HG02571 (cell line): ENCODE measurements at regions not wholly inside any gene's neighbourhood (a gene's known extent, or its start where the extent isn't known, plus 50 kb on each side); places are given as distances from the start of the nearest gene placed in this dataset.
A peak's percentile ranks its signal among the peaks of the same experiment; 100 is the strongest.
"Not testable (repeated sequence)": the region's sequence is repeated elsewhere in the genome, so short reads cannot be mapped to it uniquely, and the experiment has no call there.

Experiments used
- ATAC-seq: cut with Tn5 transposase; IDR thresholded peaks from one replicate; pipeline ENCODE4 v1.9.1; 2021; ENCODE audit warnings: mild to moderate bottlenecking, moderate library complexity; ENCODE audit not compliant: unreplicated experiment

DNA sequence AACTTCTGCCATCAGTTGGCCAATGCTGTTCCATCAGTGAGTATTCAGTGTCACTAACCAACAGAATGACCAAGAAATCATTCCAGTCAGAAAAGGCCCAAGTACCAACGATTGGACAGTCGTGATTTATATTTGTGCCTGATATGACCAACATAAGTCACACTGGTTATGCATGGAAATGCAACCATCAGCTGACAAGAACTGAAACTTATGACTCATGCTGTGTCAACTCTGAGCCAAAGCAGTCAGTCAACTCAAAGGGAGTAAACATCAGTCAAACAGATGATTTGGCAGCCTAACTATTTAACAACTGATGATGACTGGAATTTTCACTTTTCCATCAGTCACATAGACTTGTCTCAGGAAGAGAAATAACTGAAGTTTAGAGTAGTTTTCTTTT, 142.4 kb downstream of the ANXA2 start:
- peak; percentile 92 for ATAC-seq

DNA sequence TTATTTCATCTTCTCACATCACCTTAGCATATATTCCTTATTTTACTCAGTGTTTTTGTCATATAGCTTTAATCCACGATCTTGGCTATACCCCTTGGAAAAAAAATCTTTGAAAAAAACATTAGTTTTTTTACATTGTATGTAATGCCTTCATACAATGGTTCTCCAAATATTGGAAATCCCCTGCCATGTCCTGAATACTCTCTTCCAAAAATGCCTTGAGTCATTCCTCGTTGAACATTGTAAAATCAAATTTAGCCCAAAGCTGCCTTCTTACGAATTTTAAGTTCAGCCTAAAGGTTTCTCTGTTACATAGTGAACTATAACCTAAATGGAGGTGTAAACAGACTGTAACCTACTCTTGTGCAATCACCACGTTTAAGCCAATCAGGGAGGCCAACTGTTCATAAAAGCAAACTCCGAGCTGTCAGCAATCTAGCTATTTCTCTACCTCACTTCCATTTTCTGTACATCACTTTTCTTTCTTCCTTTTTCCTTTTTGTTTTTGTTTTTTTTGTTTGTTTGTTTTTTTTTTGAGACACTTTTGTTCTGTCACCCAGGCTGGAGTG, 140.1 kb downstream of the ANXA2 start:
- ATAC-seq = no peak

DNA sequence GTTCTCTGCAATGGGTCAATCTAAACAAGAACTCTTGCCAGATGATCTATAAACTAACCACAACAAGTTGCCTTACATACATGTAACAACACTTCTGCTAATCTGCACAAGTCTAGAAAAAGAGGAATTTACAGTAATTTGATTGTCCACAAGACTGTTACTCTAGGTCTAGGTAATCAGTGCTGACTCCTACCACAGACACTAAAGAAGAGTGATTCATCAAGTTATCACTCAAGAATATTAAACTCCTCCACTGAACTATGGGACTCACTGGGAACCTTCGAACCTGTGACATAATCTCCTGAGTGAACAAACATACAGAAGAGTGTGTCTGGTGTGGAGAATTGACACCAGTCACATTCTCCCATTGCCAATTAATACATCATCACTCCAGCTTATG, 138.3 kb downstream of the ANXA2 start:
- ATAC-seq = no peak

DNA sequence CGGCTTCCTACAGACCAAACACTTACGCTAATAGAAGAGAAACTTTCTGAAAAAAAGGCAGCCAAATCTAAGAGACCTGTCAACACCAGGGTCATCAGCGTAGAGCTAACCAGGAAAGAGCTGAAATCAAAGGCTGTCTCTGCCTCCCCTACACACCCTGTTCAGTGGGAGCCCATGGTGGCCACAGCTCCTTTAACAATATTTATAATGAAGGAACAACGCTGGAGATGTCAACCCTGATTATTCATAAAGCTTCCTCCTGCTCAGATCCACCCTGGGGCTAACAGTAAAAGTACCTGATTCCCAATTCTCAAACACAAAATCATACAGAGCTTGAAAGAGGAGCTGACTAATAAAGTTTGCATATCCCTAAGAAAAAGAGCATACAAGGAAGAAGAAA, 133.7 kb downstream of the ANXA2 start:
- no peak for ATAC-seq

DNA sequence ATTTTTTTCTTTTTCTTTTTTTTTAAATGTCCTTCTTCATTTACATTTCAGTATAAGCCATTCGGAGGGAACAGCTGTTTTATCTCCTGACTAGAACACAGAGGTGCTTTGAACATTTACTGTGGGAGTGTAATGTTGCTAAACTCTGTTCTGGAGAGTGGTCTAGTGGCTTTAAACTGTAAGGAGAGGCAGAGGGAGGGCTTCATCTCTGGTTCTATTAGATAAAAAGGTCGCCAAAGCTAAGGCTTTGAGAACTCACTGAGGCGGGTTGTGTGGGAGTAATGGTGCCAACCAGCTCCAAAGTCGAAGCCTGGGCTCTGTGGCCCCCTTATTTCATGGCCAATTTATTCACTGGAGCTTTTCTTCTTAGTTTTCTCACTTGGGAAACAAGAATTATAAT, 133.2 kb downstream of the ANXA2 start:
- no peak for ATAC-seq

DNA sequence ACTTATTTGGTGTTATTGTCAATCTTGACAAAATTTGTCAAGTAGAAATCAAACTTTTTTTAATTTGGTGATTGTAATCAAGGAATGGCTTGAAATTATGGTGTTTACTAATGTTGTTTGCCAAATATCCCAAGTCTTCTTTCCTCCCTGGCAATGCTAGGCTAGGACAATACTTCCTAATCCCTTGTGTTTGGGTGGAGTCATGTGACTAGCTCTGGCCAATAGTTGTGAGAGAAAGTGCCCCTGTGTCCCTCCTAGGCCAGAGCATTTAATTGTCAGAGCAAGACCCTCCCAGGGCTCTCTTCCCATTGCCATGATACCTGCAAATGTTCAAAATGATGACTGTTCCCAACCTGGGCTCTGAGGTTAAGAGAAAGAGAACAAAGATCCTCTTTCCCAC, 132.7 kb downstream of the ANXA2 start:
- ATAC-seq = no peak

DNA sequence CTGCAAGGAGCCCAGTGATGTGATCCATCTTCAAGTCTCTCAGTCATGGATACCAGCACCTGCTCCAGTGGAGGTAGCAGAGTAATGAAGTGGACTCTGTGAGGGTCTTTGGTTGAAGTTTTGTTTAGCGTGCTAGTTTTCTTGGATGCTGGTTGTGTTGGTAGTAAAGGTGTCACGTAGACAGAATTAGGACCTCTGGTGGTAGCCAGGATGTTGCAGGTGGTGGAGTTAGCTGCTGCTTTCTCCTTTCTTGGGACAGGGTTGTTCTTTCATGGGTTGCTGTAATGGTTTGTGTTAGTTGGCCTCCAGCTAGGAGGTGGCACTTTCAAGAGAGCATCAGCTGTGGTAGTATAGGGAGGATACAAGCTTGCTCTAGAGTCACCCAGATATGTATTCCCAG, 125.2 kb downstream of the ANXA2 start:
- ATAC-seq = no peak

DNA sequence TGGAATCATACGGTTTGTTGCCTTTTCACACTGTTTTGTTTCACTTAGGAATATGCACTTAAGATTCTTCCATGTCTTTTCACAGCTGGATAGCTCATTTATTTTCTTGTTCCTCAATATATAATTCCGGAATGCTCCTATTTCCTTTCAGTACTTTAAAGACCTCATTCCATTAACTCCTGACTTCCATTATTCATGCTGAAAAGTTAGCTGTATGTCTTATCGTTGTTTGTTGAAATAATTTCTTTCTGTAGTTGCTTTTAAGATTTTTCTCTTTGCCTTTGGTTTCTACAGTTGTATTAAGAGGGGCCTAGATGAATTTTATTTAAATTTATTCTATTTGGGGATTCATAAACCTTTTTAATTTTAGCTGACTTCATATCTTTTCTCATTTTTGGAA, 122.2 kb downstream of the ANXA2 start:
- ATAC-seq = no peak

DNA sequence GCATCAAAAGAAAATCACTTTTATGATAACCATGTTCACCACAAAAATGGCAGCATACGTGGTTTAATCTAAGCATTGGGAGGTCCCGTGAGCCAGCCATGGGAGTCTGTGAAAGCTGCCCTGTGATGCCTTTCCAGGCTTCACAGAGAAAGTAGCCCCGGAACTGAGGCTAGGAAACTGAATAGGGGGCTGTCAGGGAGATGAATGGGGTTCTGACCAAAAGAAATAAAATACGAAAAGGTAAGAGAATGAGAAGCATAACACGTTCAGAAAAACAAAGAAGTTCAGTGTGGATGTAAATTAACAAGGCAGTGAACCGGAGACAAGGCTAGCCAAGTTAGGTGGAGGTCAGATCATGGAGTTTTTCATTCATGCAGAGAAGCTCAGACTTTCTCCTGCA, 118.9 kb downstream of the ANXA2 start:
- no peak for ATAC-seq

DNA sequence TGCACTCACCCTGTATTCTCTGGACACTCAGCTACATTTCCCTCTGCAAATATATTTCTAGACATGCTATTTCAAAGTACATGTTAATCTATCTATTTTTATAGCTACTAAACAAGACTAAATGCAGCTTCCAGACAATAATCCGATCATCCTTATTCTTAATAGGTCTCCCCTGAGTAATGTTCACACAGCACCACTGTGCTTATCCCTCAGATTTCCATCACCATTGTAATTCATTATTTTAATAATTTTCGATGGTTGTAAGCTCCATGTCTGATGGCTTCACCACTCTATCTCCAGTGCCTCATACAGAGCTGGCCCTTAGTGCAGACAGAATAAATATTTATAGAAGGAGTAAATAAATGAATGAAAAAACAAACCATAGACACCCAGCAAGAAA, 117.5 kb downstream of the ANXA2 start:
- no peak for ATAC-seq

DNA sequence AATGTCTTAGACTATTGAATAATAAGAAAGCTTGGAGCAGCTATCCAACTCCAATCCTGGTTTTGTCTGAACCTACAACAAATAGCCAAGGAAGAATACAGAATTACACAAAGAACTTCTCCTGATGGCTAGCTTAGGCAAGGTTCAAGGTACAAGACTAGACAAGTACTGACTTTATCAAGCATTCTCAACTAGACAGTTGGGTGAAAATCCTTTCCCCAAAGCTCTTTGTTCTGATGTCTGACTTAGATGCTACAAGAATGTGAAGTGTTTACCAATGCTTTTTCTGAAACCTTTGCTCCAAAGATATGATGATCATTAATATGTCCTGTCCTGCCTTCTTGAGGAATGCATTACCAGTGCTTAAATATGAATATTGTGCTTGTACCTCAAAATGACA, 113.8 kb downstream of the ANXA2 start:
- no peak for ATAC-seq

DNA sequence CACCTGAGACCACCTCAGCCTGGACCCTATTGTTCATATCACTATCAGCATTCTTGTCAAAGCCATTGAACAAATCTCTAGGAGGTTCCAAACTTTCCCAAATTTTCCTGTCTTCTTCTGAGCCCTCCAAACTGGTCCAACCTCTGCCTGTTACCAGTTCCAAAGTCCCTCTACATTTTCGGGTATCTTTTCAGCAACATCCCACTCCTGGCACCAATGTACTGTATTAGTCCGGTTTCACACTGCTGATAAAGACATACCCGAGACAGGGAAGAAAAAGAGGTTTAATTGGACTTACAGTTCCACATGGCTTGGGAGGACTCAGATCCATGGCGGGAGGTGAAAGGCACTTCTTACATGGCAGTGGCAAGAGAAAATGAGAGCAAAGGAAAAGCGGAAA, 101.9 kb downstream of the ANXA2 start:
- ATAC-seq = not testable (repeated sequence)

DNA sequence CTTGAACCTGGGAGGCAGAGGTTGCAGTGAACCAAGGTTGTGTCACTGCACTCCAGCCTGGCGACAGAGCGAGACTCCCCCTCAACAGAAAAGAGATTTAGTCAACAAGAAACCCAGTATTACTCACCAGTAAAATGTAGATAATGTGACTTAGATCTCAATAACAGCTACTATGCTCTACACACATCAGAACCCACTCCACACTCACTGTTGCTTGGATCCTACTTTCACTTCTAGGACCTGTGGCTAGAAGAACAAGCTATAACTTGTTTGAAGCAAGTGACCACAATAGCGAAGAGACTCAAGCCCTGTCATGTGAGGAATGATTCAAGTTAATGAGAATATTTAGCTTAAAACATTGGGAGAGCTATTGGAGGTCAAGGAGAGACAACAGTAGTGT, 100.7 kb downstream of the ANXA2 start:
- no peak for ATAC-seq
